ENCODE measurements at regions not wholly inside any gene's neighbourhood (a gene's known extent, or its start where the extent isn't known, plus 50 kb on each side); places are given as distances from the start of the nearest gene placed in this dataset.

- DNase-seq (ENCODE audit: low read depth, low spot score) = no peak
- intact Hi-C loops (cut with micrococcal nuclease) = no loop called here
- no peak overlapping the region for H3K4me2 ChIP-seq (ENCODE audit: low read length)
- H2AFZ ChIP-seq (ENCODE audit: low read depth, low read length, poor library complexity, severe bottlenecking) = no peak overlapping the region
- no peak for TF ChIP-seq TCF7L2 (IDR thresholded peaks at IDR 0.05; ENCODE audit: borderline replicate concordance, extremely low read depth, insufficient read depth, insufficient read length)
- TF ChIP-seq, protein P1, sequence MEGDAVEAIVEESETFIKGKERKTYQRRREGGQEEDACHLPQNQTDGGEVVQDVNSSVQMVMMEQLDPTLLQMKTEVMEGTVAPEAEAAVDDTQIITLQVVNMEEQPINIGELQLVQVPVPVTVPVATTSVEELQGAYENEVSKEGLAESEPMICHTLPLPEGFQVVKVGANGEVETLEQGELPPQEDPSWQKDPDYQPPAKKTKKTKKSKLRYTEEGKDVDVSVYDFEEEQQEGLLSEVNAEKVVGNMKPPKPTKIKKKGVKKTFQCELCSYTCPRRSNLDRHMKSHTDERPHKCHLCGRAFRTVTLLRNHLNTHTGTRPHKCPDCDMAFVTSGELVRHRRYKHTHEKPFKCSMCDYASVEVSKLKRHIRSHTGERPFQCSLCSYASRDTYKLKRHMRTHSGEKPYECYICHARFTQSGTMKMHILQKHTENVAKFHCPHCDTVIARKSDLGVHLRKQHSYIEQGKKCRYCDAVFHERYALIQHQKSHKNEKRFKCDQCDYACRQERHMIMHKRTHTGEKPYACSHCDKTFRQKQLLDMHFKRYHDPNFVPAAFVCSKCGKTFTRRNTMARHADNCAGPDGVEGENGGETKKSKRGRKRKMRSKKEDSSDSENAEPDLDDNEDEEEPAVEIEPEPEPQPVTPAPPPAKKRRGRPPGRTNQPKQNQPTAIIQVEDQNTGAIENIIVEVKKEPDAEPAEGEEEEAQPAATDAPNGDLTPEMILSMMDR (IDR thresholded peaks at IDR 0.05 in 2 of 3, conservative IDR thresholded peaks at IDR 0.05 in 1 of 3; ENCODE audit: borderline replicate concordance in 1 of 3, insufficient read depth in 1 of 3, low read depth in 2 of 3, low read length in 2 of 3) = no peak
- no peak for TF ChIP-seq RAD21 (IDR thresholded peaks at IDR 0.05; ENCODE audit: low read depth)
- TF ChIP-seq CEBPB (IDR thresholded peaks at IDR 0.05; ENCODE audit: low read depth) = no peak
- no peak for TF ChIP-seq ZNF274 (IDR thresholded peaks at IDR 0.05; ENCODE audit: low read depth, low read length)
- no peak for TF ChIP-seq SIN3A (IDR thresholded peaks at IDR 0.05; ENCODE audit: low read depth)
- no peak for TF ChIP-seq ZFX (IDR thresholded peaks at IDR 0.05)
- no peak for TF ChIP-seq JUND (IDR thresholded peaks at IDR 0.05)
- TF ChIP-seq SRF (IDR thresholded peaks at IDR 0.05; ENCODE audit: low read depth) = no peak
- no peak for TF ChIP-seq POLR2AphosphoS5 (IDR thresholded peaks at IDR 0.05; ENCODE audit: low read depth, low read length)
- no peak for TF ChIP-seq MAX (IDR thresholded peaks at IDR 0.05)
- no peak for TF ChIP-seq FOSL1 (IDR thresholded peaks at IDR 0.05; ENCODE audit: low read depth)
- no peak for TF ChIP-seq POLR2A (IDR thresholded peaks at IDR 0.05; ENCODE audit: borderline replicate concordance, extremely low read depth, insufficient read depth, insufficient read length)
- TF ChIP-seq EZH2phosphoT487 (IDR thresholded peaks at IDR 0.05; ENCODE audit: borderline replicate concordance) = no peak
- no peak for TF ChIP-seq SP1 (IDR thresholded peaks at IDR 0.05; ENCODE audit: low read depth)
- no peak for TF ChIP-seq EGR1 (IDR thresholded peaks at IDR 0.05; ENCODE audit: low read depth)
- no peak for TF ChIP-seq REST (IDR thresholded peaks at IDR 0.05; ENCODE audit: low read depth)
- no peak for TF ChIP-seq CBX3 (IDR thresholded peaks at IDR 0.05; ENCODE audit: low read depth)
- no peak for TF ChIP-seq ELF1 (IDR thresholded peaks at IDR 0.05; ENCODE audit: borderline replicate concordance, low read depth)
- no peak overlapping the region for H3K27ac ChIP-seq (ENCODE audit: low read depth, low read length)
- H3K79me2 ChIP-seq (ENCODE audit: insufficient read depth, low read length) = no peaks in the 10 kb centered on the region
- no peaks in the 10 kb centered on the region for H3K4me1 ChIP-seq (ENCODE audit: control insufficient read depth in 1 of 2, insufficient read depth in 2 of 2, low read length in 2 of 2)
- ATAC-seq = no peak
- POLR2A ChIA-PET = no interaction called here
- no peak overlapping the region for H3K9ac ChIP-seq (ENCODE audit: low read length)
- no peaks in the 10 kb centered on the region for H3K36me3 ChIP-seq (ENCODE audit: control insufficient read depth in 1 of 2, insufficient read depth in 2 of 2, low read length in 2 of 2)
- no peaks in the 10 kb centered on the region for H3K27me3 ChIP-seq (ENCODE audit: insufficient read depth, low read length)
- RAD21 ChIA-PET (ENCODE audit: low non-redundant PET in 1 of 2, low total read pairs in 2 of 2, uncharacterized antibody in 2 of 2, unreplicated experiment in 2 of 2) = no interaction called here
- no peak overlapping the region for H3K4me3 ChIP-seq (replicated peaks in 1 of 2; ENCODE audit: low read depth in 1 of 2, low read length in 2 of 2)
- H3K9me2 ChIP-seq (ENCODE audit: insufficient read depth) = no peaks in the 10 kb centered on the region
- H3K9me3 ChIP-seq (ENCODE audit: control insufficient read depth in 1 of 2, insufficient read depth in 1 of 2, low read depth in 1 of 2, low read length in 2 of 2) = peaks cover 3 to 20% of the 10 kb centered on the region in 2 experiments; a peak in 2 of 4 replicates
- BruUV-seq (replicated peaks) = no TSS peak
- CTCF ChIA-PET = no interaction called here
- H4K20me1 ChIP-seq (ENCODE audit: insufficient read depth) = no peaks in the 10 kb centered on the region
Measured at GRCh38 chr5:8905021-8905420, 640.9 kb downstream of the SEMA5A start.
